ENCODE measurements at regions not wholly inside any gene's neighbourhood (a gene's known extent, or its start where the extent isn't known, plus 50 kb on each side); places are given as distances from the start of the nearest gene placed in this dataset.
A peak's percentile ranks its signal among the peaks of the same experiment; 100 is the strongest.
"Not testable (repeated sequence)": the region's sequence is repeated elsewhere in the genome, so short reads cannot be mapped to it uniquely, and the experiment has no call there.

DNA sequence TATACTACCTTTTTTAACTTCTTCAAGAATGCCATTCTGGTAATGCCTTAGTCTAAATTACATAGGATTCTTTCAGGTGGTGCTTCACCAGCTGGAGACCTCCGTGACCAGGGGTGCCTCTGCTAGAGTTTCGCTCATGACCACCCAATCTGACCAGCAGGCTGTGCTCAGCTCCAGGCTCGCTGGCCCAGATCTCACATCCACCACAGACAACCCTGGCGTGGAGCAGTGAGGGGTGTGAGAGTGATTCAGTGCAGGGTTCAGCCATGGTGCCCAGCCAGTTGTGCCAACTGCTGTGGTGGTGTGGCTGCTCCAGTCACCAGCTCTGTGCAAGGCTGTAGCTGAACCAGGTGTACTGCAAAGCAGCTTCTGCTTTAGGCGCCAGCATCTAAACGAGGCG lies 198.6 kb downstream of the MMUT start:
- Mint-ChIP-seq H3K9me3 (peaks cover 0 to 5% (median under 1%) of the 10 kb centered on the region in 9 donors), H3K36me3 (no peaks in the 10 kb centered on the region), H3K4me1 (no peaks in the 10 kb centered on the region), H3K27ac (no peak overlapping the region), H3K4me3 (no peak overlapping the region), H3K27me3 (no peaks in the 10 kb centered on the region)
- ATAC-seq (no peak), DNase-seq (no peak)
- POLR2A ChIA-PET = no interaction called here

DNA sequence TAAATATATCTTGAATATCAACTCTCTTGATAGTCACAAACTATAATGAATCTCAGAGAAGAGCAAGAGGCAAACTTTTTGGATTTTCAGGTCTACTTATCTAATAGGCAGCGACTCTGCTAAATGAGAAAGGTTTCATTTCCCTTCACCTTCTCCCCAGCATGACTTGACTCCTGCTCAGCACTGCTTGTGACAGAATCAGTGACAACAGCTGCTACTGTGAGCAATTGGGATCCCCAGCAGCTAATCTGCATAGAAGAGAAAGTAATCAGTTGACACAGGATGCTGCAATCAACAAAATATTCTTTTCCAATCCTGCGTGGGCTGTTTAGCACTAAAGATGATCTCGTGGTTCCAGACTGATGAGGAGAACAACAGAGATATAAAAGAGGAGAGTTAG lies 205.5 kb downstream of the MMUT start:
- Mint-ChIP-seq H3K4me3 (no peak overlapping the region), H3K9me3 (peaks cover 0 to 15% (median 5%) of the 10 kb centered on the region in 9 donors), H3K27ac (no peak overlapping the region), H3K4me1 (no peaks in the 10 kb centered on the region), H3K36me3 (no peaks in the 10 kb centered on the region), H3K27me3 (peaks cover 0 to 3% (median 0%) of the 10 kb centered on the region in 5 donors)
- DNase-seq (no peak), ATAC-seq (no peak)
- POLR2A ChIA-PET = no interaction called here

DNA sequence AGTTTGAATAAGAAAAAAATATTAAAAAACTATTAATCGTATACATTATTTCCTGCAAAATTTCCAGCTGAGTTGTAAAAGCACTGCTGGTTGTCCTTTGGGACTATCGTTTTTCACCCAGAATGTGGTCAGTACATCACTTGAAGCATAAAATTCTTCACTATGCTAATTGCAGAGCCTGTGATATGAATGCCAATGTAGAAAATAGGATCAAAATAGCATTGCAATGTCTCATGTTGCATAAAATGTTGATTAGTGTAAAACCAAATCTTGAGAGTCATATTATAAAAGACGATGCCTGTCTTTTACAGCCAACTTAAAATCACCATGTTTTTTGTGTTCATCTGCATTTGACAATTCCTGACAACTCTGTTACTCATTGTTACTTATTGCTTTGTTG lies 207.7 kb downstream of the MMUT start:
- no peak overlapping the region for H3K4me3 Mint-ChIP-seq
- DNase-seq (no peak), ATAC-seq (no peak)
- POLR2A ChIA-PET = no interaction called here
- H3K36me3 Mint-ChIP-seq = no peaks in the 10 kb centered on the region
- H3K9me3 Mint-ChIP-seq = peaks cover 0 to 15% (median 7%) of the 10 kb centered on the region in 9 donors
- H3K27me3 Mint-ChIP-seq = peaks cover 0 to 3% (median 0%) of the 10 kb centered on the region in 5 donors
- no peak overlapping the region for H3K27ac Mint-ChIP-seq
- no peaks in the 10 kb centered on the region for H3K4me1 Mint-ChIP-seq

DNA sequence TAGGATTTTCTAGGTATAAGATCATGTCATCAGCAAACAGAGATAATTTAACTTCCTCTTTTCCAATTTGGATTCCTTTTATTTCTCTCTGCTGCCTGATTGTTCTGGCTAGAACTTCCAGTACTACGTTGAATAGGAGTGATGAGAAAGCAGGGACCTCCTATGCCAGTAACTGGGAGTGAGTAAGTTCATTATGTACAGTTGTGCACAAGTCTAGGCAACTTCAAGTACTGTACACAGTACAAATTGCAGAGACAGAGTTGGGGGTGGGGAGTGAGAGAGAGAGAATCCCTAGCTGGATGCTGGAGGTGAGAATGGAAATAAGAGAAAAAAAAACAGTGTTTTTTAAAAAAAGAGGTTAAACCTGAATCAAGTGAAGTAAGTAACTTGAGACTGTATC lies 210.2 kb downstream of the MMUT start:
- no peaks in the 10 kb centered on the region for H3K36me3 Mint-ChIP-seq
- no peak overlapping the region for H3K27ac Mint-ChIP-seq
- ATAC-seq (no peak), DNase-seq (no peak)
- peaks cover 0 to 11% (median 3%) of the 10 kb centered on the region in 9 donors for H3K9me3 Mint-ChIP-seq
- H3K4me3 Mint-ChIP-seq = no peak overlapping the region
- POLR2A ChIA-PET = no interaction called here
- H3K27me3 Mint-ChIP-seq = no peaks in the 10 kb centered on the region
- no peaks in the 10 kb centered on the region for H3K4me1 Mint-ChIP-seq

DNA sequence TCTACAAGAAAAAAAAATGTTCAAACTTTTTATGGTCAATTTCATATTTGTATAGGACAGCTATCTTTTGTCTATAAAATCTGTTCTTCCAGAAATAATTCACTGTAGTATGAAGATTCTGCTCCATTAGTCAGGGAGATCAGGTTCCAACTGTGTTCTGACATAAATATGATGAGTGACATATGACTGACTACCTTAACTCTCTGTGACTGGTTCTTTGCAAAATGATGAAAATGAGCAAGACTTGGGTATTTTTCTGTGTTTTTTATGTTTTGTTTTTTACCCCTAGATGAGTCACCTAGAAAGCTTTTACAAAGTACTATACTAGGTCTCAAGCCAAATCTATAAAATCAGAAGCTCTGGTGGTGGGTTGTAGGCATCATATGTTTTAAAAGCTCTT lies 229.6 kb downstream of the MMUT start:
- Mint-ChIP-seq H3K4me3 (no peak overlapping the region), H3K9me3 (peaks cover 3 to 36% (median 10%) of the 10 kb centered on the region in 9 donors), H3K4me1 (no peaks in the 10 kb centered on the region), H3K27ac (no peak overlapping the region), H3K36me3 (peaks cover 0 to 7% (median 0%) of the 10 kb centered on the region in 3 donors), H3K27me3 (no peaks in the 10 kb centered on the region)
- DNase-seq = no peak
- ATAC-seq = no peak
- POLR2A ChIA-PET = no interaction called here

DNA sequence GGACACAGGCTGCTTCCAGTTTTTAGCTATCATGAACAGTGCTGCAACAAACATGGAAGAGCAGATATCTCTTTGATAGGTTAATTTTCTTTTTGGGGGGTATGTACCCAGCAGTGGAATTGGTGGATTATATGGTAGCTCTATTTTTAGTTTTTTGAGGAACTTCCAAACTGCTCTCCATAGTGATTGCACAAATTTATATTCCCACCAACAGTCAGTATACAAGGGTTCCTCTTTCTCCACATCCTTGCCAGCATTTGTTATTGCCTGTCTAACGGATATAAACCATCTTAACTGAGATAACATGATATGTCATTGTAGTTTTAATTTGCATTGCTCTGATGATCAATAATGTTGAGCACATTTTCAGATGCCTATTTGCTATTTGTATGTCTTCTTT lies 237.6 kb downstream of the MMUT start:
- peak overlapping the region in 1 of 10 donors; percentile 9 for H3K27ac Mint-ChIP-seq
- DNase-seq (no peak), ATAC-seq (no peak)
- peaks cover 2 to 42% (median 14%) of the 10 kb centered on the region in 9 donors for H3K9me3 Mint-ChIP-seq
- H3K4me3 Mint-ChIP-seq = no peak overlapping the region
- no peaks in the 10 kb centered on the region for H3K27me3 Mint-ChIP-seq
- H3K36me3 Mint-ChIP-seq = no peaks in the 10 kb centered on the region
- POLR2A ChIA-PET = no interaction called here
- H3K4me1 Mint-ChIP-seq = no peaks in the 10 kb centered on the region

DNA sequence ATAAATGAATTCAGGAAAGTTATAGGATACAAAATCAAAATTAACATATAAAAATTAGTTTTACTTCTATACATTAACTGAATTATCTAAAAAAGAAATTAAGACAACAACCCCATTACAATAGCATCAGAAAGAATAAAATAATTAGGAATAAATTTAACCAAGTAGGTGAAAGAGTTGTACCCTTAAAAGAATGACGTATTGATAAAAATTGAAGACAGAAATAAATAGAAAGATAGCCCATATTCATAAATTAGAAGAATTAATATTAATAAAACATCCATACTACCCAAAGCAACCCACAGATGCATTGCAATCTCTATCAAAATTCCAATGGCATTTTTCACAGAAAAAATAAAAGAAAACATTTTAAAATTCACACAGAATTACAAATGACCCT lies 242.8 kb downstream of the MMUT start:
- DNase-seq (no peak), ATAC-seq (no peak)
- no peaks in the 10 kb centered on the region for H3K4me1 Mint-ChIP-seq
- no peak overlapping the region for H3K4me3 Mint-ChIP-seq
- peaks cover 4 to 24% (median 14%) of the 10 kb centered on the region in 9 donors for H3K9me3 Mint-ChIP-seq
- H3K27me3 Mint-ChIP-seq = no peaks in the 10 kb centered on the region
- no peaks in the 10 kb centered on the region for H3K36me3 Mint-ChIP-seq
- POLR2A ChIA-PET = no interaction called here
- no peak overlapping the region for H3K27ac Mint-ChIP-seq

DNA sequence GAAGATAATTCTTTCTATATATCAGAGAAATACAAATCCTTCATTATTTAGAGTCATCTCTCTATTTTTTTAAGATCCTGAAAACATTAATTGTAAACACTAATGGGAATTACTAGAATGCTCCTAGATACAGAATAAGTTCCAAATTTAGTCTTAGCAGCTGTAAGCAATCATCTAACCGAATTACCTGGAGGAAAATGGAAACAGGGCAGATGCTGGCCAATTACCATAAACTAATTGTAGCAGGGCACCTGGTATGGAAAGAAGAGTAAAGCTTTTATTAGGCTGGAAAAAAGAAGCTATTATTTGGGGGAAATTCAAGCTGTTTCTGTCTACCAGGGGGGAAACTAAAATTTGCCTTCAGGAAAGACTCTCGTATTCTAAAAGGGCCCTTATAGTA lies 257.5 kb downstream of the MMUT start:
- H3K9me3 Mint-ChIP-seq = peaks cover 4 to 23% (median 13%) of the 10 kb centered on the region in 9 donors
- H3K27me3 Mint-ChIP-seq = peaks cover 0 to 3% (median 0%) of the 10 kb centered on the region in 5 donors
- ATAC-seq = no peak
- no peaks in the 10 kb centered on the region for H3K4me1 Mint-ChIP-seq
- no peaks in the 10 kb centered on the region for H3K36me3 Mint-ChIP-seq
- no peak overlapping the region for H3K27ac Mint-ChIP-seq
- no peak for DNase-seq
- POLR2A ChIA-PET = no interaction called here
- H3K4me3 Mint-ChIP-seq = no peak overlapping the region

DNA sequence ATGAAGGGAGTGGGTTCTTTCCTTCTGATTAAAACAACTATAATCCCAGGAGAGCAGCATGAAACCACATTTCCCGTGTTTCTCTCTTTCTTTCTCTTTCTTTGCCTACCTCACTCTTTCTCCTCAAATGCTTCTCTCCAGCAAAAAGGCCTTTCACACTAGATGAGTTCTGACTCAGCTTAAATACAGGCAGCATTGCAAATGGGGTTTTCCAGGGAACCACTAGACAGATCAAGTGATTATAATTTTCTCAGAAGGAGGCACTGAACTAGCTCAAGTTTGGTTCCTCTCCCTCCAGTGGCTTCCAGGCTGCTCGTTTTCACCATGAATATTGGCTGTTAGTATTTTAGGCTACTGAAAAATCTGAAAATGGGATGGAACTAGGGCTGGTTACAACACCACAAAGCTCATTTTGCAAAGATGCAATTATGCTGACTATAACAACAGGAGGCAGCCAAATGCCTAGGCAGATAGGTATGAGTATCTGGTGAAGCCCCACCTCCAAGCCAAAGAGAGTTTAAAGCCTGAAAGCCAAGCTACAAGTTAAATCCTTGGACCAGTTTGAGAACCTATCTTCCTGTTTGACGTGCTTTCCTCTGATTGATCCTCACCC lies 260.0 kb downstream of the MMUT start:
- Mint-ChIP-seq H3K4me3 (no peak overlapping the region), H3K27me3 (peaks cover 0 to 3% (median 0%) of the 10 kb centered on the region in 5 donors), H3K27ac (no peak overlapping the region), H3K4me1 (no peaks in the 10 kb centered on the region), H3K36me3 (no peaks in the 10 kb centered on the region), H3K9me3 (peaks cover 0 to 21% (median 10%) of the 10 kb centered on the region in 9 donors)
- POLR2A ChIA-PET = no interaction called here
- ATAC-seq (no peak), DNase-seq (no peak)

DNA sequence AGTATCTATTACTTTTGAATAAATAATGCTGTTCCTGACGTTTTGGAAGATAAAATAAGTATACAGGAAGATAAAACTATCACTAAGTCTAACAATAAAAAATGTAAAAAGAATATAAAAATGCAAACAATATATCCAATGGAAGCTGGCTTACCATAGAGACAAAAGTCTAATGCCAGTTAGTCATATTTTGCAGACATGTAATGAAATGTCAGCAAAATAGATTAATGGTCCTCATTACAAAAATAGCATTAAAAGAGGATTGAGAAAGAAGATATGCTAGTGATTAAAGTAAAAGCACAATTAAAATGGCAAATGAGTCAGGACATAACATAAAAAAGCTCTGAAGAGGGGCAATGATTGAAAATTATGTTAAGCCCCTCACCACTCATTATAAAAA lies 265.0 kb downstream of the MMUT start:
- POLR2A ChIA-PET = no interaction called here
- Mint-ChIP-seq H3K27ac (no peak overlapping the region), H3K4me3 (no peak overlapping the region), H3K4me1 (no peaks in the 10 kb centered on the region), H3K27me3 (no peaks in the 10 kb centered on the region), H3K36me3 (no peaks in the 10 kb centered on the region), H3K9me3 (peaks cover 0 to 10% (median 3%) of the 10 kb centered on the region in 9 donors)
- ATAC-seq (no peak), DNase-seq (no peak)

DNA sequence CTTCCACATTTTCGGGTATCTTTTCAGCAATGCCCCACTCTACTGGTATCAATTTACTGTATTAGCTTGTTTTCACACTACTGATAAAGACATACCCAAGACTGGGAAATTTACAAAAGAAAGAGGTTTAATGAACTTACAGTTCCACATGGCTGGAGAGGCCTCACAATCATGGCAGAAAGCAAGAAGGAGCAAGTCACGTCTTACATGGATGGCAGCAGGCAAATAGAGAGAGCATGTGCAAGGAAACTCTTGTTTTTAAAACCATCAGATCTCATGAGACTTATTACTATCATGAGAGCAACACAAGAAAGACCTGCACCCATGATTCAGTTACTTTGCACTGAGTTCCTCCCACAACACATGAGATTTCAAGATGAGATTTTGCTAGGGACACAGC lies 300.7 kb downstream of the MMUT start:
- H3K27me3 Mint-ChIP-seq, H3K4me1 Mint-ChIP-seq, DNase-seq, H3K36me3 Mint-ChIP-seq, H3K4me3 Mint-ChIP-seq, ATAC-seq, H3K27ac Mint-ChIP-seq, POLR2A ChIA-PET: not testable (repeated sequence)
- H3K9me3 Mint-ChIP-seq = peaks cover 0 to 22% (median 7%) of the 10 kb centered on the region in 9 donors

DNA sequence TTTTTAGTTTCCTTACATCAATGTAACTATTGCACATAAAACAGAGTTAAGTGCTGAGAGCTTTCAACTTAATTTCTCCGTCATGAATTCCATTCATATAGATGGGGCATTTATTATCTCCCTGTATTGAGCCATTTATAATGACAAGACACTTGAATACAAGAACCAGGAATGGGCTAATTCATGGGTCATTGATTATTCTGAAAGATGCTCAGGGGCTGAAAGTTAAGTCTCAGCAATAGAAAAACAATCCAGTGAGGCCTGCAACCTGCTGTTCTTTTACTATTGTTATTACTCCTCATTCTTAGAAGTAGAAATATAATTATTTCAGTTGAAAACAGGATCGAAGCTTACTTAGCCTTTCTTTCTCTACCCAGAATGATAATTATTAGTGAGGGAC lies 307.7 kb downstream of the MMUT start:
- H3K9me3 Mint-ChIP-seq = peaks cover 2 to 18% (median 8%) of the 10 kb centered on the region in 9 donors
- no peaks in the 10 kb centered on the region for H3K4me1 Mint-ChIP-seq
- H3K27me3 Mint-ChIP-seq = no peaks in the 10 kb centered on the region
- POLR2A ChIA-PET = no interaction called here
- ATAC-seq (no peak), DNase-seq (no peak)
- no peak overlapping the region for H3K4me3 Mint-ChIP-seq
- no peak overlapping the region for H3K27ac Mint-ChIP-seq
- H3K36me3 Mint-ChIP-seq = no peaks in the 10 kb centered on the region

DNA sequence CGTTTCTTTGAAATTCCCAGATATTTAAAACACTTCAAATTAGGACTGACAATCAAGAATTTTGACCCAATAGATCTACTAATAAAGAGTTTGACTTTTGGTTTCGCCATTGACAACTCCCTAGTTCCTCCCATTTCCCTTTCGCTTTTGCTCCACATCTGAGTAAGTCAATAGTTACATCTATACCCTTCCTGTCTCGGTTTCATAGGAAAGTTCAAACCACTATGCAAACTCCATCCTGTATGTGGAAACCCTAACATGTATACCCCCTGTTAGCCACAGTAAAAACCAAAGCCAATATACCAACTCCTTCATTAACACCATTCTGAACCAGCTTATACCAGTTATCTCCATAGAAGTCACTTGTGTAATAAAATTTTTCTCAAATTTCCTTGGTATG lies 311.1 kb downstream of the MMUT start:
- DNase-seq (no peak), ATAC-seq (no peak)
- H3K9me3 Mint-ChIP-seq = peaks cover 7 to 39% (median 15%) of the 10 kb centered on the region in 9 donors
- H3K27me3 Mint-ChIP-seq = no peaks in the 10 kb centered on the region
- POLR2A ChIA-PET = no interaction called here
- H3K27ac Mint-ChIP-seq = no peak overlapping the region
- no peaks in the 10 kb centered on the region for H3K36me3 Mint-ChIP-seq
- H3K4me3 Mint-ChIP-seq = no peak overlapping the region
- no peaks in the 10 kb centered on the region for H3K4me1 Mint-ChIP-seq

DNA sequence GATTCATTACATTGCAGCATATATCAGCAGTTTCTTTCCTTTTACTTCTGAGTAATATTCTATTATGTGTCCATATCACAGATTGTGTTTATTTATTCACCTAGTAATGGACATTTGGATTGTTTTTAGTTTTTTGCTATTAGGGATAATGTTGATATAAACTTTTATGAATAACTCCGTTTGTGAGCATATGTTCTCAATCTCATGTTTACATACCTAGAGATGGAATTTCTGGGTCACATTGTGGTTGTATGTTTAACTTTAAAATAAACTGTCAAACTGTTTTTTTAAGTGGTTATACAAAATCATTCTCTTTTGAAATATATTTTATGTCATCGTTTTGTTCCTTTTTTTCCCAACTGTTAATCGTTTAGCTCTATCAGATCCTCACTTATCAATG lies 311.6 kb downstream of the MMUT start:
- no peaks in the 10 kb centered on the region for H3K4me1 Mint-ChIP-seq
- no peak for DNase-seq
- peaks cover 8 to 44% (median 16%) of the 10 kb centered on the region in 9 donors for H3K9me3 Mint-ChIP-seq
- H3K4me3 Mint-ChIP-seq = no peak overlapping the region
- H3K27ac Mint-ChIP-seq = no peak overlapping the region
- POLR2A ChIA-PET = no interaction called here
- no peaks in the 10 kb centered on the region for H3K36me3 Mint-ChIP-seq
- H3K27me3 Mint-ChIP-seq = no peaks in the 10 kb centered on the region
- no peak for ATAC-seq

Data from naive thymus-derived CD8-positive, alpha-beta T cell (primary cell).